ENCODE measurements at regions not wholly inside any gene's neighbourhood (a gene's known extent, or its start where the extent isn't known, plus 50 kb on each side); places are given as distances from the start of the nearest gene placed in this dataset.

GRCh38 chr12:60255044-60255443, 659.2 kb downstream of the SLC16A7 start:
- DNase-seq, result no peak

GRCh38 chr12:60257063-60257462, 661.2 kb downstream of the SLC16A7 start:
- peak; percentile 81 for DNase-seq

- no peak for DNase-seq
These were observed 663.4 kb downstream of the SLC16A7 start for GRCh38 chr12:60259225-60259624.

GRCh38 chr12:60262378-60262777, 666.5 kb downstream of the SLC16A7 start:
- DNase-seq, result no peak

- peak; percentile 13 for DNase-seq
These were observed 667.3 kb downstream of the SLC16A7 start for GRCh38 chr12:60263161-60263560.

- DNase-seq, result no peak
These were observed 668.1 kb downstream of the SLC16A7 start for GRCh38 chr12:60263836-60264493.

- no peak for DNase-seq
These were observed 669.9 kb downstream of the SLC16A7 start for GRCh38 chr12:60265741-60266140.

- peak; percentile 73 for DNase-seq
These were observed 670.6 kb downstream of the SLC16A7 start for GRCh38 chr12:60266381-60266852.

- no peak for DNase-seq
These were observed 673.9 kb downstream of the SLC16A7 start for GRCh38 chr12:60269611-60270269.

- no peak for DNase-seq
These were observed 676.0 kb downstream of the SLC16A7 start for GRCh38 chr12:60271816-60272215.

- DNase-seq, result no peak
These were observed 682.4 kb downstream of the SLC16A7 start for GRCh38 chr12:60278209-60278608.

GRCh38 chr12:60279221-60279620, 683.4 kb downstream of the SLC16A7 start:
- DNase-seq, result peak; percentile 25

- no peak for DNase-seq
These were observed 685.7 kb downstream of the SLC16A7 start for GRCh38 chr12:60281522-60281921.

- DNase-seq, result no peak
These were observed 694.7 kb downstream of the SLC16A7 start for GRCh38 chr12:60290532-60290931.

GRCh38 chr12:60308366-60308991, 712.6 kb downstream of the SLC16A7 start:
- DNase-seq, result no peak

GRCh38 chr12:60311940-60312339, 716.1 kb downstream of the SLC16A7 start:
- no peak for DNase-seq

- no peak for DNase-seq
These were observed 721.5 kb downstream of the SLC16A7 start for GRCh38 chr12:60317361-60317760.

GRCh38 chr12:60324746-60325145, 728.9 kb downstream of the SLC16A7 start:
- no peak for DNase-seq

GRCh38 chr12:60333461-60333860, 737.6 kb downstream of the SLC16A7 start:
- DNase-seq, result peak; percentile 16

- peak; percentile 71 for DNase-seq
These were observed 739.9 kb downstream of the SLC16A7 start for GRCh38 chr12:60335745-60336144.

- DNase-seq, result no peak
These were observed 742.2 kb downstream of the SLC16A7 start for GRCh38 chr12:60337839-60338549.

GRCh38 chr12:60345442-60345841, 749.6 kb downstream of the SLC16A7 start:
- DNase-seq, result no peak

- no peak for DNase-seq
These were observed 753.6 kb downstream of the SLC16A7 start for GRCh38 chr12:60349232-60349978.

Data from EL (cell line).